Fibroblast of skin of left quadriceps (primary cell): ENCODE measurements at regions not wholly inside any gene's neighbourhood (a gene's known extent, or its start where the extent isn't known, plus 50 kb on each side); places are given as distances from the start of the nearest gene placed in this dataset.
A peak's percentile ranks its signal among the peaks of the same experiment; 100 is the strongest.
"Not testable (repeated sequence)": the region's sequence is repeated elsewhere in the genome, so short reads cannot be mapped to it uniquely, and the experiment has no call there.

Experiments used
- DNase-seq, 2 experiments: peaks; one replicate each; pipeline ENCODE4 v3.0.0-alpha.2; 2013; ENCODE audit warnings: low read depth in 2 of 2

DNA sequence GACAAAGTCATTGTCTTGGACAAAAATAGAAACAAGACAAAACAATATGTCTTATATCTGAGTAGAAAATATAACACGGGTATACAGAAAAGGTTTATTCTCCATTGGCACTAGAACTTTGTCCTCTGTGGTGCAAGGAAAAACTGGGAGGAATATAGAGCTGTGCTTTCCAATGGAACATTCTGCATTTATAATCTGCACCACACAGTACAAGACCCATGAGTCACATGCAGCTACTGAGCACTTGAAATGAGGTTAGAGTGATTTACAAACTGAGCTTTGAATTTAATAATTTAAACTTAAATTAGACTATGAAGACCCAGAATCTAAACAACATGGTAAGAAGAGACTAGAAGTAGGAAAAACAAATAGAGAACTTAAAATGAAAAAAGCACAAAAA is 86.1 kb downstream of the RAP2A start:
- DNase-seq, result no peak

DNA sequence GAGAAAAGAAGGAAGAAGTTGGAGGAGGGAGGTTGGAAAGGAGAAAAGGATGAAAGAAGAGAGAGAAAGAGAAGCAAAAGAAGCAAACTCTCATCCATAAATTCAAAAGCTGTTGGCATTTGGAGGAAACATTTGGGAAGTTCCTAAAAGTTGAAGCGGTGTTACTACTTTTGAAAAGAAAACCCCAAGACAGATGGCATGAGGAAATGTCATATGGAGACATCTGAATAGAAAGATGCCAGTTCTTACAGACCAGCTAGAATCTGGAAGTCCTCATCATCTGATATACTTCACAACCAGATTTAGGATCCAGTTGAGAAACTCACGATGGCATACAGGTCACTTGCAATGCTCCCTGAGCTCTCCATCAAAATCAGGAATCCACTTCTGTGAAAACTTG is 86.9 kb downstream of the RAP2A start:
- DNase-seq, result no peak

- no peak for DNase-seq
Measured at GRCh38 chr13:97521726-97522125, 87.8 kb downstream of the RAP2A start.

DNA sequence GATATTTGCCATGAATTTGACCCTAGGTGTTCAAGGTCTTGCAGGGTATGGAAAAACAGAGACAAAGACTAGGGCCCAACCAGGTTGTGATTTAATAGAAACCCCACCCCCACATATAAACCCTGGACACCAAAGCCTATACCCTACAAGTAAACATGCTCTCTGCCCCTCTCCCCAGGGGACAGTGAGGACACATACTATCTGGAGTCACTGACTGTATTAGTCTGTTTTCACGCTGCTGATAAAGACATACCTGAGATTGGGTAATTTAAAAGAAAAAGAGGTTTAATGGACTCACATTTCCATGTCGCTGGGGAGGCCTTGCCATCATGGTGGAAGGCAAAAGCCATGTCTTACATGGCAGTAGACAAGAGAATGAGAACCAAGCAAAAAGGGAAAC is 88.3 kb downstream of the RAP2A start:
- no peak for DNase-seq

DNA sequence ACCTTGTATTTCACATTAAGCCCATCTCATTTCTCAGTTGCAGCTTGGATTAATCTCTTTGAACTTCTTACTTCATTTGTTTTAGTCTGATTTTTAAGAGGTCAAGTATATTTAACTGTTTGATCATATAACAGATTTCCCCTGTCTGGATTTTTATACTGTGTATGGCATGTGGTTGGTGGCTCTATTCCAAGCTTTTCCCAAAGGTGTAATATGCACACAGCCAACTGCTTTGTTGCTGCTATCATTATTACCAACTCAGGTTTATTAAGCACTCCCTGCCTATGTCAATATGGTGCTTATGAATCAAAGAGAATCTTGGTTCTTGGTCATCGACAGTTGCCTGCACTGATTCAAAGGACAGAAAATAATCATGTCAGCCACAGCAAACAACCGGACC is 92.6 kb downstream of the RAP2A start:
- DNase-seq, result no peak

DNA sequence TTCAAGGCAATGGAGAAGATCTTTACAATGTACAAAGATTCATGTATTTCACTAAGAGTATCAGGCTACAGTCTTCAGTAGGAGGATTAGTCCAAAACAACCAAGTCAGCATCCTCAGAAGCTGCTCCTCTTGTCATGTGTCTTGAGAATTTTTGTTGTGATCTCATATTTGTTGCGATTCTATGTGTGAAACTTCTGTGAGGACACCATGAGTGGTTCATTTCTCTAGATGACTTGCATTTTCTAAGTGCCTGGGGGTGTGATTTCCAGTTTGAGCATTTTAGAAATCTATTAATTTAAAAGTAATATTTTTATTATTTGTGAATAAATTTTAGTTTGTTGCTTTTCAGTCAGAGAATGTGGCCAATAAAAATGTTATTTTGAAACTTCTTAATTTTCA is 94.5 kb downstream of the RAP2A start:
- no peak for DNase-seq

GRCh38 chr13:97534540-97534939 is 100.6 kb downstream of the RAP2A start:
- no peak for DNase-seq

- peak; percentile 26 to 29 for DNase-seq
Measured at GRCh38 chr13:97535614-97536013, 101.6 kb downstream of the RAP2A start.

DNA sequence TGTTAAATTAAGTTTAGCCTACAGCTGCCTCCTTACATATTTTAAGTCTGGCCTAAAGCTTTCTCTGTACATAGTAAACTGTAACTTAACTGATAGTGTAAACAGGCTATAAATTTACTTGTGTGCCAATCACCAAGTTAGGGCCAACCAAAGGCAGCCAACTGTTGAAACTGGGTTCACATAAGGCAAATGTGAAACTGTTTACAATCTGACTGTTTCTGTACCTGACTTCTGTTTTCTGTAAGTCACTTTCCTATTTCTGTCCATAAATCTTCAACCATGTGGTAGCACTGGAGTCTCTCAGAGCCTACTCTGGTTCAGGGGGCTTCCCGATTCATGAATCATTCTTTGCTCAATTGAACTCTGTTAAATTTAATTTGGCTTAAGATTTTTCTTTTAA is 103.1 kb downstream of the RAP2A start:
- no peak for DNase-seq

GRCh38 chr13:97538203-97538602 is 104.2 kb downstream of the RAP2A start:
- no peak for DNase-seq

DNA sequence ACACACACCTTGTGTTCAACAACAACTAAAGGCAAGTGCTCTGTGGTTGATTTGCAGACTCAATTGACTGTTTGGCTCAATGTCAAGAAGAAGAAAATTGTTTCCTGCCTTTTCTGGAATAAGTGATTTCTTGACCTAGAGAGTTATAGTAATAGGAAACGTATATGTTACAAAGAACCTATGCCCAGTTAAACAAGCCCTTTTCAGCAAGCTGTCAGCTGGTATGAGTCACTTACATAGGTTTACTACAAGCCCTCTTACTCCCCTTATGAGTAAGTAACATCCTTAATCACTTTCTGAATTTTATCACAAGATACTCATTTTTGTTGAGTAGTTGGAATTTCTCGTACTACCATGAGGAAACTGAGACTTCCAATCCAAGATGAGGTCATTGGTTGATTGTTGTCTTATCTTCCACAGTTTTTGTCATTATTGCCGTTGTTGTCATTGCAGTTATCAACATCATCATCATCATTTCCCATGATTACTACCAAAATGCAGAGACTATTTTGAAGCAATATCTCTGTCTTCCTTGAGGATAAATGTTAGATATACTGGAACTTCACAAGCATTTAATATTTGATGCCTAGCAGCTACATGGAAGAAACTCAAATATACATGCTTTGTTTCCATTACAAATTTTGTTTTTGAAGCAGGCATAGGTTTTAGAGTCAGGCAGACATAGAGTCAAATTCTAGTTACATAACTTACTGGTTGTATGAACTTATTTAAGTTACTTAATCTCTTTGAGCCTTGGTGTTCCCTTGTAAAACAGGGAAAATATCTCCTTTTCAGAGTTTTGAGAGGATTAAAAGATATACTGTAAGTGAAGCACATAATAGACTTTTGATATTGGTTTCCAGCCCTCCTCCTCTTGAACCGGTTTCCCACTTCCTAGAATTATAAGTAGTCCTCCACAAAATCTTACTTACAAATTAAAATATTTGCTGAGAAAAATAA is 106.0 kb downstream of the RAP2A start:
- peak; percentile 48 to 55 for DNase-seq

GRCh38 chr13:97540696-97541095 is 106.7 kb downstream of the RAP2A start:
- DNase-seq, result peak in 1 of 2 experiments; percentile 6

DNA sequence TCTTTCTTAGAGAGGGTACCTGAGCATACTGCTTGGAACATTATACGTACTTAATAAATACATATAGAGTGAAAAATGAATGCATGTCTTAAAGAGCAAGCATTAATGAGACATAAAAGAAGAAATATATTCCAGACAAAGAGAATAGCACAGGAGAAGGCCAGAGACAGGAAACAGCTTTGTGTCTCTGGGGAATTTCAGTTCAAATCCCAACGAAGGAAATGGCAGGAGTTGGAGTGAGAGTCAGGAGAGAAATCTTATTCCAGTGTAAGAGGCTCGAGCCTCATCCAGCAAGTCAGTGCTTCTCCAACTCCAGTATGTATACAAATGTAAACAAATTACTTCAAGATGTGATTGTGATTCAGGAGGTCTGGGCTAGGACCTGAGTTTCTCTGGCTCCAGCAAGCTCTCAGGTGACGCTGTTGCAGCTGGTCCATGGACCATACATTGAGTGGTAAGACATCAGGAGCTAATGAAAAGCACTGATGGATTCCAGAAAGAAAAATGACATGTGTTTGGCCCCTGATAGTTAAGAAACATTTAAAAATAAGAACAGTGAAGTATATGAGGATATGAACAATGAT is 108.2 kb downstream of the RAP2A start:
- DNase-seq, result peak in 1 of 2 experiments; percentile 13

- peak; percentile 48 to 50 for DNase-seq
Measured at GRCh38 chr13:97544031-97544765, 110.2 kb downstream of the RAP2A start.

- not testable (repeated sequence) for DNase-seq
Measured at GRCh38 chr13:97544971-97545499, 111.1 kb downstream of the RAP2A start.

DNA sequence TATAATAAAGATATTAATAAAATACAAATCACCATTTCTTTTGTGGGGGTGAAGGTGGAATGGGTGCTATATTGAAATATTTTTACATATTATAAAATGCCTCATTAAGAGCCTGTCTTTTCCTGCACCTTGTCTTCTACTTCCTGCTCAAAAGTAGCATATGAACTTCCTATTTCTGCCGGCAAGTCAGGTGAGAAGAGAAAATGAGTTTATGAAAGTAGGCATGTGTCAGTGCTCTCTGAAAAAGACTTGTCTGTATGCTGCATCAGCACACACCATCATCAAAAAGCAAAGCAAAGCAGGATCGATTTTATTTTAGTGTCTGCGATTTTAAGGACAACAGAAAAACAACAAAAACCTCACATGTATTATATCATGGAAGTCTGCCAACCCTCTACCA is 114.2 kb downstream of the RAP2A start:
- DNase-seq, result no peak

GRCh38 chr13:97548711-97549110 is 114.7 kb downstream of the RAP2A start:
- no peak for DNase-seq

- DNase-seq, result no peak
Measured at GRCh38 chr13:97549201-97549600, 115.2 kb downstream of the RAP2A start.

GRCh38 chr13:97554496-97554895 is 120.5 kb downstream of the RAP2A start:
- no peak for DNase-seq

DNA sequence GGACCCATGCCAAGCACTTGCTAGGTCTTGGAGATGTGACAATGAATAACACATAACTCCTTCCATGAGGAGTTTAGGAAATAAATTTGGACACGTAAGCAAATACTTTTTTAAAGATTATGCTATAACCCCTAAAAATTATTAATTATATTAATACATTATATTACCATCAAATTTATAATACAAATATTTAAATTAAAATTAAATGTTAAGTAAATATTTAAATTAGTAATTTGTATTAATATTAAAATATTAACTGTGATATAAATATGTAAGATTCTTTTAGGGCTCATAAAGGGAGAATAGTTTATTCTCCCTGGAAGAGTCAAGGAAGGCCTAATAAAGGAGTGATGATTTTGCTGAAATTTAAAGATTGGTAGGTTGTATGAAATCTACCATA is 121.1 kb downstream of the RAP2A start:
- DNase-seq, result no peak

- no peak for DNase-seq
Measured at GRCh38 chr13:97559030-97559429, 125.1 kb downstream of the RAP2A start.

- DNase-seq, result no peak
Measured at GRCh38 chr13:97559981-97560380, 126.0 kb downstream of the RAP2A start.
